ENCODE measurements at regions not wholly inside any gene's neighbourhood (a gene's known extent, or its start where the extent isn't known, plus 50 kb on each side); places are given as distances from the start of the nearest gene placed in this dataset.

GRCh38 chr13:53743906-53744305 lies 715.3 kb downstream of the OLFM4 start:
- DNase-seq = no peak

GRCh38 chr13:53747825-53748224 lies 719.2 kb downstream of the OLFM4 start:
- no peak for DNase-seq

DNA sequence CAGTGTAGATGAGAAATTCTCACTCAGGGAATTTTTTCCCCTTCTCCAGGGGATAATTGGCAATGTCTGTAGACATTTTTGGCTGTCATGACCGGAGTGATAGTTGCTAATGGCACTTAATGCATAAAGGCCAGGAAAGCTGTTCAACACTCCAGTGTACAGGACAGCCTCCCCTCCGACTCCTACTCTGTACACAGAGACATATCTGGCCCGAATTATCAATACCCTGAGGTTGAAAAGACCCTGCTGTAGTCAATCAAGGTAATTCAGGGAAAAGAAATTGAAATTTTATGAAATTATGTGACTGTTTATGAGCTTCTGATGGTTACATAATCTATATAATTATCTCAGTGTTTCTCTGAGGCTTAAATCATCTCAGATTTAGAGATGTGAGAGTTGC lies 720.7 kb downstream of the OLFM4 start:
- no peak for DNase-seq

DNA sequence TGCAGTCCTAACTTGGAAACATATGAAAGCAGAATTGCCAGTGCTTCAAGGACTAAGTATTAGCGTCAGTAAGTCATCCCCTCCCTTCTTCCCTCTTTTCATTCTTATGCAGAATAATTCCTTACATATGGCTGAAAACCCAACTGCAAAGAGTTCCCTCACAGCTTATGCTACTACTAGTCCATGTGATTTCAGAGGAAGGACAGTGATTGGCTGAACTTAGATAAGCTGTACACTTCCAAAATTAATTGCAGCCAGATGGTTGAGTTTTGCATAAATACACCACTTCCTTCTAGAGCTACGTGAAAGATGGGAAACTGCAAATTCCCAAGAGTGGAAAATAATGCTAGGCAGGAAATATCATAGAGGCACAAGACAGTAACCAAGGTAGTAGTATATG lies 730.4 kb downstream of the OLFM4 start:
- no peak for DNase-seq

DNA sequence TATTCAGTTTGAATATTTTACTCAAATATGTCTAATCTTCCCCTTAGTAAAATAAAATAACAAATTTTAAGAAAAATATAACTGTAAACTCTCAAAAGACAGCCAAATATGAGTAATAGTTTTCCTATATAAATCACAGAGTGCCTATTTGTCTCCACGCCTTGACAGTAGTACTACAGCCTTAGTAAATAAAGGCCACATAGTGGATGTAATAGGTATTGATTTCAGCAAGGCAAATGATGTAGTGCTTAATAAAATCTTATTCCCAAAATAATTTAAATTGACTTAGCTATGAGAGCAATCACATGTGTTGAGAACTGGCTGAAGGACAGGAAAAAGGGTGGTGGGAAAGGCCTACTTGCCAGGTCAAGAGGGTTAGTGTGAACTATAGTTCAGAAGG lies 747.2 kb downstream of the OLFM4 start:
- no peak for DNase-seq

DNA sequence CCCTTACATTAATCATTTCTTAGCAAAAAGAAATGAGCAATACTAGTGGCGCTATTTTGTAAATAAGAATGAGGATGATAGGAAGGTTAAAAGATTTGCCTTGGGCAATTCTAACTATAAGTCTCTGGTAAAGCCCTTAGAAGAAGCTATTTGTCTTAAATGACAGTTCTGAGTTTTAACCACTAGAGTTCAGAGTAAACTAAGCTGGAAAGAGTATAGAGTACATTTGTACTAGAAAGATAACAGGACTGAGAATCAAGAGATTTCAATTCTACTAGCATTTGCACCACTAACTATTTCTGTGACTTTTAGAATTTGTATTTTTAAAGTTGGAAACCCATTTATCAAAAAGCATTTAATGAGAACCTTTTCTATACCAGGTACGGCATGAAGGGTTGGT lies 750.3 kb downstream of the OLFM4 start:
- no peak for DNase-seq

- DNase-seq = peak; percentile 1
These were observed 753.3 kb downstream of the OLFM4 start for GRCh38 chr13:53781941-53782340.

DNA sequence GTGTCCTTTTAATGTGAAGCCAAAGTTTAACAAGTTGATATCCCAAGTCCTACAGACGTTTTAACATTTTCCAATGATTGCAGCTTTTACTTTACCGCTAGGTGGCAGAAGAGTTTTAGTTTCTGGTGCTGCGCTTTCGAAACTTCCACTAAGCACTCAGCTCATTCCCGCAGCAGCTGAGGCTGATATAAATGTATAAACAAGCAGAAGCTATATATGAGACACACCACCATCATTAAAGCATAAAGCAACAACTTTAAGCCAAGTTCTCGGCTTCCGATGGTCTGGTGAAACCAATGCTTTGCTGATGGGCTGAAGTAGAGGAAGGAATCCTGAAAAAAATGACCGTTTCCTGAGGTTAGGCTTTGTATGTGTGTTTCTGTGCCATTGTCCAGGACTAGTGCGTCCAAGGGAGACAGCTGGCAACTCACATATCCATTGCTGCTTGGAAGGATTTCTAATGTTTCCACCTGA lies 753.9 kb downstream of the OLFM4 start:
- peak; percentile 50 for DNase-seq

- no peak for DNase-seq
These were observed 754.9 kb downstream of the OLFM4 start for GRCh38 chr13:53783471-53783870.

DNA sequence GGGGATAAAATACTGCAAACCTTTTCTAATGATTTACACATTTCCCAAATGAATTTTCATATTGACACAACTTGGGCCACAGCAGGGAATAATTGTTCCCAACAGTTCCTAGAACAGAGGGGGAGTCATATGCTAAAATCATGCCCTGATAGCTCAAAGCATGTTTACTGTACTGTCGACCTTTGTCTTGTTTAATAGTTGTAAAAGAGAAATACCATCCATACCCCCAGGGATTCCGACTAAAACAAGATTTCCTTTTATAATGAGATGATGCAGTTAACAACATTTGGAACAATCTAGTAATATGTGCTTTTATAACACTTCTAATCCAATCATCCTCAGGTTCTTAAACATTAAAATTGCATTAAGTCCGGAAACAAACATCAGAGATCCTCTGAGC lies 759.7 kb downstream of the OLFM4 start:
- no peak for DNase-seq

GRCh38 chr13:53800011-53800410 lies 771.4 kb downstream of the OLFM4 start:
- DNase-seq = no peak

GRCh38 chr13:53807251-53807834 lies 778.7 kb downstream of the OLFM4 start:
- no peak for DNase-seq

GRCh38 chr13:53821632-53822031 lies 793.0 kb downstream of the OLFM4 start:
- DNase-seq = no peak

GRCh38 chr13:53822136-53822535 lies 793.5 kb downstream of the OLFM4 start:
- no peak for DNase-seq

GRCh38 chr13:53839461-53839860 lies 810.8 kb downstream of the OLFM4 start:
- DNase-seq = no peak

- DNase-seq = no peak
These were observed 816.0 kb downstream of the OLFM4 start for GRCh38 chr13:53844473-53845146.

DNA sequence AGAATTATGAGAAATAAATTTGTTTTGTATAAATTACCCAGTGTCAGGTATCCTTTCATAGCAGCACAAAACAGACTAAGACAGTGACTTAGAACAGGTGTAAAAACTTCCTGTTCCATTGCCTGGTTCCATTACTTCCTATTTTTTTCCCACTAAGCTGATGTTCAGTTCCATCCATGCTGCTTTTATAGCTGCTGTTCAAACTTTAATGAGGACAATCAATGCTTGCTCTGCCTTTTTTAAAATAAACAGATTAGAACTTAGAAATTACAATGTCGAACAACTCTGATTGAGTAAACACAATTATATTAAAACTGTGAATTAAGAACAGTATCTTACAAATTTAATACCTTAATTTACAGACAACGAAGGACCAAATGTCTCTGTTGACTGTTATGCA lies 818.9 kb downstream of the OLFM4 start:
- no peak for DNase-seq

DNA sequence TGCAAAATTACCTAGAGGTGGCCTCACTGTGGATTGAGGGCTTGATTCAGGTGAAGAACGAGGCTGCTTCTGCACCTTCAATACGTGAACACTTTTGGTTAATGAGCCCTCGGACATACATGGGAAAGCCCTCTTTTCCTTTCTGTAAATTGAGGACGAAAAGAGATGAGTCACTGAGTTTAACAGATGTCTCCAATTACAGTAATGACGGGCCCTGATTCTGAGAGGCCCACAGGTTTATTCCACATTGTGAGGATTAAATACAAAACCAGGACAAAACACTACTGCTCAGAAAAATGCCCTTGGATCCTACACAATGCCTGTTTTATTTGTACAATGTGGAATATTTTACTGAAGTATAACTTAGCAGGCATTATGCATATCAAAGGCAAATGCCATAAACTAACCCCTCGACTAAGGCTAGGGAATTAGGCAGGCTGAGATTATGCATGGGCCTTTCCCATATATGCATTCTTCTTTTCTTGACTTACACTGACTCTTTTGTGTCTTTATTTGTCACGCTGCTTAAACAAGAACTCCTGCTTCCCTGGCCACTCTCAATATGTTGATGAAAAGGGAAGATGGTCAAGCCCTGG lies 819.9 kb downstream of the OLFM4 start:
- DNase-seq = peak; percentile 25

GRCh38 chr13:53854321-53854720 lies 825.7 kb downstream of the OLFM4 start:
- no peak for DNase-seq

DNA sequence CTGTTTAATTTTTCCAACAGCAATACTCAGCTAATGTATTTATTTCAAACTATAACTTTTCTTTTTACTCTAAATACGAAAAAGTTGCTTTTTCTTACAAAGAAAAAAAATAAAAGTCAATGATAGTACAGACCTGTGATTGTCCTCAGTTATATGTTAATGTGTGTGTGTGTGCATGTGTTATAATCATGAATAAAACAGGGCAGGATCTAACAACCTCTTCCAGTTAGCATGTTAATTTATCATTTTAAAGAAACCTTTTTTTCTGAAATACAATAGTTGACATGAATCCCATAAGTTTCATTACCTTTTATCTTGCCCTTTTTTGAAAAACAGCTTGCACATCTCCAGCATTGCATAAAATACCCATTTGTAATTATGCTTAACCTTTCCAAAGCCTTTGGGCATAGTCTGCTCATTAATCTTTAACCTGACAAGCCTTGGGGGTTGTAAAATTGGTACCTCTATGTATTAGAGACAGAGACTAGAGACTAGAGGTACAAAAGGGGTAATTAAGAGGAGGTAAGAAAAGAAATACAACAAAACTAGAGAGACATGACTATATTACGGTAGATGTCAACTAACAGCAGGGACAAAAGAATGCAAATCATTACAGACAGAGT lies 828.1 kb downstream of the OLFM4 start:
- DNase-seq = no peak

- DNase-seq = no peak
These were observed 834.9 kb downstream of the OLFM4 start for GRCh38 chr13:53863520-53863919.

DNA sequence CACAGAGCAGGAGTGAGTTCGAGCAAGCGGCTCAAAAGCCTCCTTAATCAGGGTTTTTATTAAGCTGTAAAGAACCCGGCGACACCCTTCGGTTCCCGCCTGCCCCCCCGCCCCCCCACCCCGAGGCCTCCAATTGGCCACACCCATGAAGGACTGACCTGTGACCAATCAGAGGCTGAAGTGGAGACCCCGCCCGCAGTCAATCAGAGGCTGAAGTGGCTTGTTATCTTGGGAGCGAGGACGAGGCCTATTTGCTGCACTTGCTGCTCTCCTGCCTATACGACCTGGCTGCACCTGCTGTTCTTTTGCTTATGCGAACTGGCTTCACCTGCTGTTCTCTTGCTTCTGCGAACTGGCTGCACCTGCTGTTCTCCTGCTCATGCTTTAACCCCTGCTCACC lies 844.9 kb downstream of the OLFM4 start:
- DNase-seq = no peak

DNA sequence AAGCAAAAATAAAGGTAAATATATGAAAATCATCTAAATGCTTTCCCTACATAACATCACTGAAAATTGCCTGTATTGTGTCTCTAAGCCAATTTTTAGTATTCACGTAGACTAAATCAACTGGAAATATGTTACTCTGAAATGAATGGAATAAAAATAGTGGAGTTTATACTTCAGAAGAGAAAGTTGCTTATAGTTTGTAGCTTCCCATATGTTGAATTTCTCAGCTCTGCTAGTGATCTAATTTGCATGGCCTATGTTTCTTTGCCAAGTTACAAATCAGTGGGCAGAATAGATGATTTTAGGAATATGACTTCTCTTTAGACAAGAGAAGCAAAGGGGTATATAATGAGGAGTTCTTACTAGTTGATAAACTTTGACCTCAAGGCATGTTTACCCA lies 850.2 kb downstream of the OLFM4 start:
- DNase-seq = no peak

DNA sequence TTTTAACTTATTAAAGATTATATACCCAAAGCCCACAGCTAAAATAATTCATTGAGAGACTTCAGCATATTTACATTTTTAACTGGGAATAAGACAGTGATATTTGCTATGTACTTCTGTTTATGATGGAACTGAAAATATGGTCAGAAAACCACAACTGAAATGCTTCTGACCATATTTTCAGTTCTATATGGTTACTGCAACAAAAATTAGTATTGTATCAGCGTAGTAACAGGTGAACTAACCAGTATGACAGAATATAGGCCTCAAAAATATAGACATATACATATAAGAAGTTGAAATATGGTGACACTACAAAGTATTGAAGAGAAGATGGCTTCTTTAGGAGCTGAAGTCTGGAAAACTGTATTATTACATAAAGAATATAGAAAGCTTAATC lies 857.4 kb downstream of the OLFM4 start:
- DNase-seq = no peak
